ENCODE measurements at regions not wholly inside any gene's neighbourhood (a gene's known extent, or its start where the extent isn't known, plus 50 kb on each side); places are given as distances from the start of the nearest gene placed in this dataset.
"Not testable (repeated sequence)": the region's sequence is repeated elsewhere in the genome, so short reads cannot be mapped to it uniquely, and the experiment has no call there.

GRCh38 chr10:8407501-8408021 lies 353.1 kb downstream of the GATA3 start:
- DNase-seq (ENCODE audit: low spot score), result no peak
- in situ Hi-C loops (cut with MboI; ENCODE audit: low pct_unique_long_range_greater_than_20kb, low sequenced_read_pairs, unreplicated experiment), result no loop called here
- TF ChIP-seq CTCF (IDR thresholded peaks at IDR 0.05; ENCODE audit: extremely low read depth, insufficient read depth, missing control alignments), result no peak

GRCh38 chr10:8410506-8410905 lies 356.0 kb downstream of the GATA3 start:
- TF ChIP-seq CTCF (IDR thresholded peaks at IDR 0.05; ENCODE audit: extremely low read depth, insufficient read depth, missing control alignments), result no peak
- in situ Hi-C loops (cut with MboI; ENCODE audit: low pct_unique_long_range_greater_than_20kb, low sequenced_read_pairs, unreplicated experiment), result no loop called here

GRCh38 chr10:8412541-8412940 lies 358.1 kb downstream of the GATA3 start:
- in situ Hi-C loops (cut with MboI; ENCODE audit: low pct_unique_long_range_greater_than_20kb, low sequenced_read_pairs, unreplicated experiment), result no loop called here
- TF ChIP-seq CTCF (IDR thresholded peaks at IDR 0.05; ENCODE audit: extremely low read depth, insufficient read depth, missing control alignments), result no peak
- no peak for DNase-seq (ENCODE audit: low spot score)

More at GRCh38 chr10:8410506-8410905, 356.0 kb downstream of the GATA3 start:
- no peak for DNase-seq (ENCODE audit: low spot score)

- in situ Hi-C loops (cut with MboI; ENCODE audit: low pct_unique_long_range_greater_than_20kb, low sequenced_read_pairs, unreplicated experiment); DNase-seq (ENCODE audit: low spot score): not testable (repeated sequence)
Measured at GRCh38 chr10:8415029-8415428, 360.5 kb downstream of the GATA3 start.

- no peak for TF ChIP-seq CTCF (IDR thresholded peaks at IDR 0.05; ENCODE audit: extremely low read depth, insufficient read depth, missing control alignments)
- DNase-seq (ENCODE audit: low spot score), result peak; percentile 56
- in situ Hi-C loops (cut with MboI; ENCODE audit: low pct_unique_long_range_greater_than_20kb, low sequenced_read_pairs, unreplicated experiment), result no loop called here
Measured at GRCh38 chr10:8416192-8416701, 361.8 kb downstream of the GATA3 start.

- in situ Hi-C loops (cut with MboI; ENCODE audit: low pct_unique_long_range_greater_than_20kb, low sequenced_read_pairs, unreplicated experiment), result no loop called here
- DNase-seq (ENCODE audit: low spot score), result no peak
Measured at GRCh38 chr10:8416760-8417159, 362.3 kb downstream of the GATA3 start.

GRCh38 chr10:8417631-8418030 lies 363.1 kb downstream of the GATA3 start:
- DNase-seq (ENCODE audit: low spot score), result no peak
- in situ Hi-C loops (cut with MboI; ENCODE audit: low pct_unique_long_range_greater_than_20kb, low sequenced_read_pairs, unreplicated experiment), result no loop called here
- no peak for TF ChIP-seq CTCF (IDR thresholded peaks at IDR 0.05; ENCODE audit: extremely low read depth, insufficient read depth, missing control alignments)

More at GRCh38 chr10:8416760-8417159, 362.3 kb downstream of the GATA3 start:
- no peak for TF ChIP-seq CTCF (IDR thresholded peaks at IDR 0.05; ENCODE audit: extremely low read depth, insufficient read depth, missing control alignments)

Measured in GM13977 (cell line).